ENCODE measurements at regions not wholly inside any gene's neighbourhood (a gene's known extent, or its start where the extent isn't known, plus 50 kb on each side); places are given as distances from the start of the nearest gene placed in this dataset.

DNA sequence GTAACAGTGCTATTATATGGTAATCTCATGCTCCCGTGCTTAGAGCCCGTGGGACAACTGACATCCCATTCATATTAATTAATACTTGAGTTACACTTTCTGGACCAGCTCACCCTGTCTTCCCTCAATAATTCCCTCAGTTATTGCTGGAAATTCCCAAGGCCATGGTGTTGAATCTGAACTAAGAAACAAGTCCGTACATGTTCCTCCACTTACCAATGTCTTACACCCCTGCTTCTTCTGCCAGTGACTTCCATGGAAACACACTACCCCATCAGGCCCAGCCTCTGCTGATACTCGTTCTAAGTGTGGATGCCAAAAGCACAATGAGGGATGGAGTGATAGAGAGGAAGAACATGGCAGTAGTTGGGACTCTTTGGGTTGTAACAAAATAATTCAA lies 193.7 kb downstream of the RND3 start:
- TF ChIP-seq, protein P1, sequence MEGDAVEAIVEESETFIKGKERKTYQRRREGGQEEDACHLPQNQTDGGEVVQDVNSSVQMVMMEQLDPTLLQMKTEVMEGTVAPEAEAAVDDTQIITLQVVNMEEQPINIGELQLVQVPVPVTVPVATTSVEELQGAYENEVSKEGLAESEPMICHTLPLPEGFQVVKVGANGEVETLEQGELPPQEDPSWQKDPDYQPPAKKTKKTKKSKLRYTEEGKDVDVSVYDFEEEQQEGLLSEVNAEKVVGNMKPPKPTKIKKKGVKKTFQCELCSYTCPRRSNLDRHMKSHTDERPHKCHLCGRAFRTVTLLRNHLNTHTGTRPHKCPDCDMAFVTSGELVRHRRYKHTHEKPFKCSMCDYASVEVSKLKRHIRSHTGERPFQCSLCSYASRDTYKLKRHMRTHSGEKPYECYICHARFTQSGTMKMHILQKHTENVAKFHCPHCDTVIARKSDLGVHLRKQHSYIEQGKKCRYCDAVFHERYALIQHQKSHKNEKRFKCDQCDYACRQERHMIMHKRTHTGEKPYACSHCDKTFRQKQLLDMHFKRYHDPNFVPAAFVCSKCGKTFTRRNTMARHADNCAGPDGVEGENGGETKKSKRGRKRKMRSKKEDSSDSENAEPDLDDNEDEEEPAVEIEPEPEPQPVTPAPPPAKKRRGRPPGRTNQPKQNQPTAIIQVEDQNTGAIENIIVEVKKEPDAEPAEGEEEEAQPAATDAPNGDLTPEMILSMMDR (IDR thresholded peaks at IDR 0.05), result no peak
- TF ChIP-seq, protein P2, sequence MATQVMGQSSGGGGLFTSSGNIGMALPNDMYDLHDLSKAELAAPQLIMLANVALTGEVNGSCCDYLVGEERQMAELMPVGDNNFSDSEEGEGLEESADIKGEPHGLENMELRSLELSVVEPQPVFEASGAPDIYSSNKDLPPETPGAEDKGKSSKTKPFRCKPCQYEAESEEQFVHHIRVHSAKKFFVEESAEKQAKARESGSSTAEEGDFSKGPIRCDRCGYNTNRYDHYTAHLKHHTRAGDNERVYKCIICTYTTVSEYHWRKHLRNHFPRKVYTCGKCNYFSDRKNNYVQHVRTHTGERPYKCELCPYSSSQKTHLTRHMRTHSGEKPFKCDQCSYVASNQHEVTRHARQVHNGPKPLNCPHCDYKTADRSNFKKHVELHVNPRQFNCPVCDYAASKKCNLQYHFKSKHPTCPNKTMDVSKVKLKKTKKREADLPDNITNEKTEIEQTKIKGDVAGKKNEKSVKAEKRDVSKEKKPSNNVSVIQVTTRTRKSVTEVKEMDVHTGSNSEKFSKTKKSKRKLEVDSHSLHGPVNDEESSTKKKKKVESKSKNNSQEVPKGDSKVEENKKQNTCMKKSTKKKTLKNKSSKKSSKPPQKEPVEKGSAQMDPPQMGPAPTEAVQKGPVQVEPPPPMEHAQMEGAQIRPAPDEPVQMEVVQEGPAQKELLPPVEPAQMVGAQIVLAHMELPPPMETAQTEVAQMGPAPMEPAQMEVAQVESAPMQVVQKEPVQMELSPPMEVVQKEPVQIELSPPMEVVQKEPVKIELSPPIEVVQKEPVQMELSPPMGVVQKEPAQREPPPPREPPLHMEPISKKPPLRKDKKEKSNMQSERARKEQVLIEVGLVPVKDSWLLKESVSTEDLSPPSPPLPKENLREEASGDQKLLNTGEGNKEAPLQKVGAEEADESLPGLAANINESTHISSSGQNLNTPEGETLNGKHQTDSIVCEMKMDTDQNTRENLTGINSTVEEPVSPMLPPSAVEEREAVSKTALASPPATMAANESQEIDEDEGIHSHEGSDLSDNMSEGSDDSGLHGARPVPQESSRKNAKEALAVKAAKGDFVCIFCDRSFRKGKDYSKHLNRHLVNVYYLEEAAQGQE (IDR thresholded peaks at IDR 0.05; ENCODE audit: insufficient read depth in 1 of 2, low read depth in 2 of 2, low read length in 1 of 2), result no peak
